ENCODE measurements at regions not wholly inside any gene's neighbourhood (a gene's known extent, or its start where the extent isn't known, plus 50 kb on each side); places are given as distances from the start of the nearest gene placed in this dataset.

DNA sequence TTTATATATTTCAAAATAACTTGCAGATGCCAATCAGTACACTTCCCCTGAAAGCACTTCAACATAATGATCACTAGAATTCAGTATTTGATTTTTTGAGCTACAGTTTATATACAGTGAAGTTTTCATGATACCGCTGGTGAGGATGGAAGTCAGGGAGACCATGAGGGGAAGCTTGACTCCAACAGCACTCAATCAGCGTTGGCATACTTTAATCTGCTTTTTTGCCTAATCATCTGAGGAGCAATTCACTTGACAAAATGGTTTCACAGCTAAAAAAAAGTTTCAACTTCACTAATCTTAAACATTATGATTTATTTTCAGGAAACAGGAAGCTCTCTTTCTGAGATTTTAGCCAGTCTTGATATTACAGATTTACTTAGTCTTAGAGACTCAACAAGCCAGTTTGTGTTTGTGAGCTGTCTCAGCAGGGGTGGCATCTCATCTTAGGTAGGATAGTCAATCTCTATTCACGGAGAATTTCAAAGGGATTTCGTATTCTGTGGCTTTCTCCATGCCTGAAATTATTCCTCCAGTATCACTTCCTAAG is 111.4 kb upstream of the ARRDC3 start (continued):
- TF ChIP-seq, protein P1, sequence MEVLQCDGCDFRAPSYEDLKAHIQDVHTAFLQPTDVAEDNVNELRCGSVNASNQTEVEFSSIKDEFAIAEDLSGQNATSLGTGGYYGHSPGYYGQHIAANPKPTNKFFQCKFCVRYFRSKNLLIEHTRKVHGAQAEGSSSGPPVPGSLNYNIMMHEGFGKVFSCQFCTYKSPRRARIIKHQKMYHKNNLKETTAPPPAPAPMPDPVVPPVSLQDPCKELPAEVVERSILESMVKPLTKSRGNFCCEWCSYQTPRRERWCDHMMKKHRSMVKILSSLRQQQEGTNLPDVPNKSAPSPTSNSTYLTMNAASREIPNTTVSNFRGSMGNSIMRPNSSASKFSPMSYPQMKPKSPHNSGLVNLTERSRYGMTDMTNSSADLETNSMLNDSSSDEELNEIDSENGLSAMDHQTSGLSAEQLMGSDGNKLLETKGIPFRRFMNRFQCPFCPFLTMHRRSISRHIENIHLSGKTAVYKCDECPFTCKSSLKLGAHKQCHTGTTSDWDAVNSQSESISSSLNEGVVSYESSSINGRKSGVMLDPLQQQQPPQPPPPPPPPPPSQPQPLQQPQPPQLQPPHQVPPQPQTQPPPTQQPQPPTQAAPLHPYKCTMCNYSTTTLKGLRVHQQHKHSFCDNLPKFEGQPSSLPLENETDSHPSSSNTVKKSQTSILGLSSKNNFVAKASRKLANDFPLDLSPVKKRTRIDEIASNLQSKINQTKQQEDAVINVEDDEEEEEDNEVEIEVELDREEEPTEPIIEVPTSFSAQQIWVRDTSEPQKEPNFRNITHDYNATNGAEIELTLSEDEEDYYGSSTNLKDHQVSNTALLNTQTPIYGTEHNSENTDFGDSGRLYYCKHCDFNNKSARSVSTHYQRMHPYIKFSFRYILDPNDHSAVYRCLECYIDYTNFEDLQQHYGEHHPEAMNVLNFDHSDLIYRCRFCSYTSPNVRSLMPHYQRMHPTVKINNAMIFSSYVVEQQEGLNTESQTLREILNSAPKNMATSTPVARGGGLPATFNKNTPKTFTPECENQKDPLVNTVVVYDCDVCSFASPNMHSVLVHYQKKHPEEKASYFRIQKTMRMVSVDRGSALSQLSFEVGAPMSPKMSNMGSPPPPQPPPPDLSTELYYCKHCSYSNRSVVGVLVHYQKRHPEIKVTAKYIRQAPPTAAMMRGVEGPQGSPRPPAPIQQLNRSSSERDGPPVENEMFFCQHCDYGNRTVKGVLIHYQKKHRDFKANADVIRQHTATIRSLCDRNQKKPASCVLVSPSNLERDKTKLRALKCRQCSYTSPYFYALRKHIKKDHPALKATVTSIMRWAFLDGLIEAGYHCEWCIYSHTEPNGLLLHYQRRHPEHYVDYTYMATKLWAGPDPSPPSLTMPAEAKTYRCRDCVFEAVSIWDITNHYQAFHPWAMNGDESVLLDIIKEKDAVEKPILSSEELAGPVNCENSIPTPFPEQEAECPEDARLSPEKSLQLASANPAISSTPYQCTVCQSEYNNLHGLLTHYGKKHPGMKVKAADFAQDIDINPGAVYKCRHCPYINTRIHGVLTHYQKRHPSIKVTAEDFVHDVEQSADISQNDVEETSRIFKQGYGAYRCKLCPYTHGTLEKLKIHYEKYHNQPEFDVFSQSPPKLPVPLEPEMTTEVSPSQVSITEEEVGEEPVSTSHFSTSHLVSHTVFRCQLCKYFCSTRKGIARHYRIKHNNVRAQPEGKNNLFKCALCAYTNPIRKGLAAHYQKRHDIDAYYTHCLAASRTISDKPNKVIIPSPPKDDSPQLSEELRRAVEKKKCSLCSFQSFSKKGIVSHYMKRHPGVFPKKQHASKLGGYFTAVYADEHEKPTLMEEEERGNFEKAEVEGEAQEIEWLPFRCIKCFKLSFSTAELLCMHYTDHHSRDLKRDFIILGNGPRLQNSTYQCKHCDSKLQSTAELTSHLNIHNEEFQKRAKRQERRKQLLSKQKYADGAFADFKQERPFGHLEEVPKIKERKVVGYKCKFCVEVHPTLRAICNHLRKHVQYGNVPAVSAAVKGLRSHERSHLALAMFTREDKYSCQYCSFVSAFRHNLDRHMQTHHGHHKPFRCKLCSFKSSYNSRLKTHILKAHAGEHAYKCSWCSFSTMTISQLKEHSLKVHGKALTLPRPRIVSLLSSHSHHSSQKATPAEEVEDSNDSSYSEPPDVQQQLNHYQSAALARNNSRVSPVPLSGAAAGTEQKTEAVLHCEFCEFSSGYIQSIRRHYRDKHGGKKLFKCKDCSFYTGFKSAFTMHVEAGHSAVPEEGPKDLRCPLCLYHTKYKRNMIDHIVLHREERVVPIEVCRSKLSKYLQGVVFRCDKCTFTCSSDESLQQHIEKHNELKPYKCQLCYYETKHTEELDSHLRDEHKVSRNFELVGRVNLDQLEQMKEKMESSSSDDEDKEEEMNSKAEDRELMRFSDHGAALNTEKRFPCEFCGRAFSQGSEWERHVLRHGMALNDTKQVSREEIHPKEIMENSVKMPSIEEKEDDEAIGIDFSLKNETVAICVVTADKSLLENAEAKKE (CRISPR knock-in tag; IDR thresholded peaks at IDR 0.05), result no peak
- TF ChIP-seq, protein P2, sequence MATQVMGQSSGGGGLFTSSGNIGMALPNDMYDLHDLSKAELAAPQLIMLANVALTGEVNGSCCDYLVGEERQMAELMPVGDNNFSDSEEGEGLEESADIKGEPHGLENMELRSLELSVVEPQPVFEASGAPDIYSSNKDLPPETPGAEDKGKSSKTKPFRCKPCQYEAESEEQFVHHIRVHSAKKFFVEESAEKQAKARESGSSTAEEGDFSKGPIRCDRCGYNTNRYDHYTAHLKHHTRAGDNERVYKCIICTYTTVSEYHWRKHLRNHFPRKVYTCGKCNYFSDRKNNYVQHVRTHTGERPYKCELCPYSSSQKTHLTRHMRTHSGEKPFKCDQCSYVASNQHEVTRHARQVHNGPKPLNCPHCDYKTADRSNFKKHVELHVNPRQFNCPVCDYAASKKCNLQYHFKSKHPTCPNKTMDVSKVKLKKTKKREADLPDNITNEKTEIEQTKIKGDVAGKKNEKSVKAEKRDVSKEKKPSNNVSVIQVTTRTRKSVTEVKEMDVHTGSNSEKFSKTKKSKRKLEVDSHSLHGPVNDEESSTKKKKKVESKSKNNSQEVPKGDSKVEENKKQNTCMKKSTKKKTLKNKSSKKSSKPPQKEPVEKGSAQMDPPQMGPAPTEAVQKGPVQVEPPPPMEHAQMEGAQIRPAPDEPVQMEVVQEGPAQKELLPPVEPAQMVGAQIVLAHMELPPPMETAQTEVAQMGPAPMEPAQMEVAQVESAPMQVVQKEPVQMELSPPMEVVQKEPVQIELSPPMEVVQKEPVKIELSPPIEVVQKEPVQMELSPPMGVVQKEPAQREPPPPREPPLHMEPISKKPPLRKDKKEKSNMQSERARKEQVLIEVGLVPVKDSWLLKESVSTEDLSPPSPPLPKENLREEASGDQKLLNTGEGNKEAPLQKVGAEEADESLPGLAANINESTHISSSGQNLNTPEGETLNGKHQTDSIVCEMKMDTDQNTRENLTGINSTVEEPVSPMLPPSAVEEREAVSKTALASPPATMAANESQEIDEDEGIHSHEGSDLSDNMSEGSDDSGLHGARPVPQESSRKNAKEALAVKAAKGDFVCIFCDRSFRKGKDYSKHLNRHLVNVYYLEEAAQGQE (IDR thresholded peaks at IDR 0.05; ENCODE audit: unreplicated experiment), result no peak
- TF ChIP-seq JUNB (IDR thresholded peaks at IDR 0.05; ENCODE audit: unreplicated experiment), result no peak

DNA sequence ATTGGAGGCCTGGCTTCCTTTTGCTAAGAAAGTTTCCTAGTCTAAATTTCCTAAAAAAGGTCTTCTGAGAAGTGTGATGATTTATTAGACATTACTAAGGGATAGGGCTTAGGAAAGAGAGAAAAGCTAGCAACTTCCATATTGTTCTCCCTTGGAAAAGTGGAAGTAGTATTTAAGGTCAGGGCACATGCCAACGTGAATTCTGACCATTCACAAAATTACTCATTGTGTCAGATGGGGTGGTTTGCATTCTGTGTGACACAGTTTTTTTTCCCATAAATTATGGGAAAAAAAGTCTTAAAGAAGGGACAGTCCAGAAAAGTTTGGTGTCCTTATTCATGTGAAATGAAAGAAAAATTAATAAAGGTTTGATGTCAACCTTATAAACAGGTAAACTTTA is 110.0 kb upstream of the ARRDC3 start:
- H3K9me3 Mint-ChIP-seq, result no peaks in the 10 kb centered on the region
- ATAC-seq, result no peak
- H2AFZ ChIP-seq, result no peak overlapping the region
- H3K4me2 ChIP-seq, result no peak overlapping the region
- no peak overlapping the region for H3K27ac ChIP-seq (ENCODE audit: low read depth)
- H3K36me3 Mint-ChIP-seq (ENCODE audit: low read depth), result no peaks in the 10 kb centered on the region
- no peaks in the 10 kb centered on the region for H3F3A ChIP-seq (replicated peaks; ENCODE audit: low read depth)
- peaks cover 12% of the 10 kb centered on the region; the same call in 2 of the 3 replicates for H3K4me1 Mint-ChIP-seq
- peaks cover 7% of the 10 kb centered on the region; the same call in 1 of the 2 replicates for H3K4me1 ChIP-seq (ENCODE audit: insufficient read depth)
- H3K4me3 ChIP-seq, result no peak overlapping the region
- no peaks in the 10 kb centered on the region for H4K20me1 ChIP-seq (replicated peaks; ENCODE audit: insufficient read depth)
- no peaks in the 10 kb centered on the region for H3K9me2 ChIP-seq (ENCODE audit: insufficient read depth)
- H3K4me3 Mint-ChIP-seq, result no peak overlapping the region
- H3K27ac Mint-ChIP-seq, result no peak overlapping the region
- no peaks in the 10 kb centered on the region for H3K79me2 ChIP-seq (replicated peaks; ENCODE audit: insufficient read depth)
- H3K36me3 ChIP-seq (ENCODE audit: insufficient read depth), result no peaks in the 10 kb centered on the region
- H3K27me3 ChIP-seq (ENCODE audit: insufficient read depth), result no peaks in the 10 kb centered on the region
- peaks cover 2% of the 10 kb centered on the region for H3K27me3 Mint-ChIP-seq (ENCODE audit: insufficient read depth, low read depth, poor library complexity)
- DNase-seq (ENCODE audit: low spot score), result no peak
- TF ChIP-seq, protein P1 (CRISPR knock-in tag; IDR thresholded peaks at IDR 0.05), result no peak
- TF ChIP-seq ZNF114 (CRISPR knock-in tag; IDR thresholded peaks at IDR 0.05) (no peak), EZH2phosphoT487 (IDR thresholded peaks at IDR 0.05; ENCODE audit: unreplicated experiment) (no peak), CREB1 (CRISPR knock-in tag; IDR thresholded peaks at IDR 0.05; ENCODE audit: low read depth) (no peak)

All from GM23338 (cell line).